ENCODE measurements at regions not wholly inside any gene's neighbourhood (a gene's known extent, or its start where the extent isn't known, plus 50 kb on each side); places are given as distances from the start of the nearest gene placed in this dataset.

- Histone ChIP-seq H3K9me3 (ENCODE audit: control insufficient read depth in 5 of 5, low read length in 5 of 5) (no peaks in the 10 kb centered on the region), H3K27me3 (ENCODE audit: control insufficient read depth in 5 of 5, insufficient read depth in 4 of 5, low read length in 5 of 5) (no peaks in the 10 kb centered on the region), H3K27ac (ENCODE audit: low read depth, low read length) (no peak overlapping the region), H3K9ac (ENCODE audit: low read length in 5 of 5) (no peak overlapping the region), H3K4me3 (ENCODE audit: low read depth in 1 of 5, low read length in 5 of 5) (no peak overlapping the region), H3K4me1 (ENCODE audit: control insufficient read depth in 5 of 5, insufficient read depth in 5 of 5, low read length in 5 of 5) (no peaks in the 10 kb centered on the region), H3K36me3 (ENCODE audit: control insufficient read depth in 5 of 5, insufficient read depth in 5 of 5, low read length in 5 of 5) (no peaks in the 10 kb centered on the region)
These were observed 290.2 kb downstream of the BTBD3 start for GRCh38 chr20:12207875-12208274.

DNA sequence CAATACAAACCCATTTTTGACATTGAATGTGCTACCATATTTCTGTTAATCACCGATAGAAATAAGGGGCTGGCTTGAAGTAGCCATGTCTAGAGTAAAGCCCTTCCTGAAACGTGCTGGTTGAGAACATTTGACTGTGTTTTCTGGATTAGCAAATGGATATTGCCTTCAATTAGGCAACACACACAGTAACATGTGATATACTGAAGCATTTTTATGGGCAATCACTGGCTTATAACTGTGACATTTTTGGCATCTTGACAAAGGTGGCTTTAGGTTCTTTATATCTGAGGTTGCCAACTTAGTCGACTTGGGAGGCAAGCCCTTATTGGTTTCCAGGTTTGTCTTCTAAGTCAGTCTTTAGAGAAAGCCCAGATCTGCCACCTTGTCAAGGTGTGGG, 292.9 kb downstream of the BTBD3 start:
- Histone ChIP-seq H3K9ac (ENCODE audit: low read length in 5 of 5) (no peak overlapping the region), H3K27me3 (ENCODE audit: control insufficient read depth in 5 of 5, insufficient read depth in 4 of 5, low read length in 5 of 5) (no peaks in the 10 kb centered on the region), H3K36me3 (ENCODE audit: control insufficient read depth in 5 of 5, insufficient read depth in 5 of 5, low read length in 5 of 5) (no peaks in the 10 kb centered on the region), H3K4me3 (ENCODE audit: low read depth in 1 of 5, low read length in 5 of 5) (no peak overlapping the region), H3K4me1 (ENCODE audit: control insufficient read depth in 5 of 5, insufficient read depth in 5 of 5, low read length in 5 of 5) (no peaks in the 10 kb centered on the region), H3K9me3 (ENCODE audit: control insufficient read depth in 5 of 5, low read length in 5 of 5) (no peaks in the 10 kb centered on the region), H3K27ac (ENCODE audit: low read depth, low read length) (no peak overlapping the region)

- Histone ChIP-seq H3K27ac (ENCODE audit: low read depth, low read length) (no peak overlapping the region), H3K4me3 (ENCODE audit: low read depth in 1 of 5, low read length in 5 of 5) (no peak overlapping the region), H3K27me3 (ENCODE audit: control insufficient read depth in 5 of 5, insufficient read depth in 4 of 5, low read length in 5 of 5) (no peaks in the 10 kb centered on the region), H3K36me3 (ENCODE audit: control insufficient read depth in 5 of 5, insufficient read depth in 5 of 5, low read length in 5 of 5) (no peaks in the 10 kb centered on the region), H3K9me3 (ENCODE audit: control insufficient read depth in 5 of 5, low read length in 5 of 5) (no peaks in the 10 kb centered on the region), H3K4me1 (ENCODE audit: control insufficient read depth in 5 of 5, insufficient read depth in 5 of 5, low read length in 5 of 5) (no peaks in the 10 kb centered on the region), H3K9ac (ENCODE audit: low read length in 5 of 5) (no peak overlapping the region)
These were observed 293.7 kb downstream of the BTBD3 start for GRCh38 chr20:12211361-12211760.

GRCh38 chr20:12217382-12217781, 299.7 kb downstream of the BTBD3 start:
- H3K4me3 ChIP-seq (ENCODE audit: low read depth in 1 of 5, low read length in 5 of 5) = no peak overlapping the region
- H3K4me1 ChIP-seq (ENCODE audit: control insufficient read depth in 5 of 5, insufficient read depth in 5 of 5, low read length in 5 of 5) = no peaks in the 10 kb centered on the region
- no peaks in the 10 kb centered on the region for H3K9me3 ChIP-seq (ENCODE audit: control insufficient read depth in 5 of 5, low read length in 5 of 5)
- H3K27ac ChIP-seq (ENCODE audit: low read depth, low read length) = no peak overlapping the region
- H3K36me3 ChIP-seq (ENCODE audit: control insufficient read depth in 5 of 5, insufficient read depth in 5 of 5, low read length in 5 of 5) = no peaks in the 10 kb centered on the region
- H3K27me3 ChIP-seq (ENCODE audit: control insufficient read depth in 5 of 5, insufficient read depth in 4 of 5, low read length in 5 of 5) = no peaks in the 10 kb centered on the region
- H3K9ac ChIP-seq (ENCODE audit: low read length in 5 of 5) = no peak overlapping the region

- no peak overlapping the region for H3K4me3 ChIP-seq (ENCODE audit: low read depth in 1 of 5, low read length in 5 of 5)
- H3K27me3 ChIP-seq (ENCODE audit: control insufficient read depth in 5 of 5, insufficient read depth in 4 of 5, low read length in 5 of 5) = no peaks in the 10 kb centered on the region
- H3K4me1 ChIP-seq (ENCODE audit: control insufficient read depth in 5 of 5, insufficient read depth in 5 of 5, low read length in 5 of 5) = no peaks in the 10 kb centered on the region
- no peak overlapping the region for H3K27ac ChIP-seq (ENCODE audit: low read depth, low read length)
- H3K9ac ChIP-seq (ENCODE audit: low read length in 5 of 5) = no peak overlapping the region
- H3K9me3 ChIP-seq (ENCODE audit: control insufficient read depth in 5 of 5, low read length in 5 of 5) = no peaks in the 10 kb centered on the region
- H3K36me3 ChIP-seq (ENCODE audit: control insufficient read depth in 5 of 5, insufficient read depth in 5 of 5, low read length in 5 of 5) = no peaks in the 10 kb centered on the region
These were observed 302.1 kb downstream of the BTBD3 start for GRCh38 chr20:12219798-12220197.

DNA sequence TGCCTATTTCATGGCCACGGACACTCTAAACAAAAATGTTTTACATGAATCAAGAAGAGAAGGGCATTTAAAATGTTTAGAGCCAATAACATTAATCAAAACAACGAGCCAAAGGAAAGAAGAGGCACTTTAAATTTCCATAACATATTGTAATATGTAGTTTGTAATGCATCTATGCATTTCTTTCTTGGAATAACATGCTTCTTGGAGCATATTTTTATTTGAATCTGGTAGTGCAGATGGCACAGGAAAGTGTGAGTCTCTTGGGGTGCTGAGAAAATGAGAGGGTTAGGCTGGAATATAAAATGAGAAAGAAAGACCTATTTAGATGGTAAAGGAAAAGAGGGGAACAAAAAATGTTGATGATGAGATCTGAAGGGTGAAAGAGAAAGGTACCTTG, 305.4 kb downstream of the BTBD3 start:
- Histone ChIP-seq H3K27me3 (ENCODE audit: control insufficient read depth in 5 of 5, insufficient read depth in 4 of 5, low read length in 5 of 5) (no peaks in the 10 kb centered on the region), H3K4me1 (ENCODE audit: control insufficient read depth in 5 of 5, insufficient read depth in 5 of 5, low read length in 5 of 5) (no peaks in the 10 kb centered on the region), H3K27ac (ENCODE audit: low read depth, low read length) (no peak overlapping the region), H3K9ac (ENCODE audit: low read length in 5 of 5) (no peak overlapping the region), H3K36me3 (ENCODE audit: control insufficient read depth in 5 of 5, insufficient read depth in 5 of 5, low read length in 5 of 5) (no peaks in the 10 kb centered on the region), H3K4me3 (ENCODE audit: low read depth in 1 of 5, low read length in 5 of 5) (no peak overlapping the region), H3K9me3 (ENCODE audit: control insufficient read depth in 5 of 5, low read length in 5 of 5) (no peaks in the 10 kb centered on the region)

DNA sequence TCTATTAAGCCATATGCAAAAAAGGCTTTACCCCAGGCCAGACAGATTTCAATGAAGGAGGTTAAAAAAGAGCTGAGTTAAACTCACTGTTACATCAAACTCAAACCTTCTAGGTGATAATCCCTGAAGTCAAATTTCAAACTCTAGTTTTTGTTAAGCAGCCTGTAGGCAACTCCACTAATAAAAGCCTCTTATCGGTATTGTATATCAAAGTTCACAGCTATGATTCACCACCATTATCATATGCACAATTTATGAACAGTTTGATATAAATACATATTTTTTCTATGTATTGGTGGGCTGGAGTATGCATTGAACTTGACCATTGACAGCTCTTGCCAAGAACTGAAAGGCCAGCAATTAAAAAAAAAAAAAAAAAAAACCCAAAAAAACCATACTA, 308.2 kb downstream of the BTBD3 start:
- H3K4me3 ChIP-seq (ENCODE audit: low read depth in 1 of 5, low read length in 5 of 5) = no peak overlapping the region
- H3K9me3 ChIP-seq (ENCODE audit: control insufficient read depth in 5 of 5, low read length in 5 of 5) = no peaks in the 10 kb centered on the region
- no peak overlapping the region for H3K27ac ChIP-seq (ENCODE audit: low read depth, low read length)
- no peaks in the 10 kb centered on the region for H3K36me3 ChIP-seq (ENCODE audit: control insufficient read depth in 5 of 5, insufficient read depth in 5 of 5, low read length in 5 of 5)
- no peaks in the 10 kb centered on the region for H3K4me1 ChIP-seq (ENCODE audit: control insufficient read depth in 5 of 5, insufficient read depth in 5 of 5, low read length in 5 of 5)
- H3K9ac ChIP-seq (ENCODE audit: low read length in 5 of 5) = no peak overlapping the region
- no peaks in the 10 kb centered on the region for H3K27me3 ChIP-seq (ENCODE audit: control insufficient read depth in 5 of 5, insufficient read depth in 4 of 5, low read length in 5 of 5)

DNA sequence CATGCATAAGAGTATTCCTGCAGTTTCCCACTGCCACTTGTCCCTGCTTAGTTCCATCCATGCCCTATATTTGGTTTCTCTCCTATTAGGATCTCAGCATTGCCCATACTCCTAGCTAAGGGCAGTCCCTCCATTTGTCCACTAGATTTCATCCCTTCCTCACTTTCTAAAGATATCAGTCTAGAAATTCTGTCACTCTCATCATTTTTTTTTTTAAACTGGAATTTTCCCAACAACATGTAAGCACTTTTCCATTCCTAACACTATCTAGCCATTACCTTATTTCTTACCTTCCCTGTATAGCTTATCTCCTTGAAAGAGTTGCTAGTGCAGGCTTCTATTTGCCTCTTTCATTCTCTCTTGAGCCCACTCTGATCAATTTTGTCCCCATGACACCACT, 312.2 kb downstream of the BTBD3 start:
- H3K4me3 ChIP-seq (ENCODE audit: low read depth in 1 of 5, low read length in 5 of 5) = no peak overlapping the region
- H3K27ac ChIP-seq (ENCODE audit: low read depth, low read length) = no peak overlapping the region

GRCh38 chr20:12237772-12238171, 320.1 kb downstream of the BTBD3 start:
- no peaks in the 10 kb centered on the region for H3K27me3 ChIP-seq (ENCODE audit: control insufficient read depth in 5 of 5, insufficient read depth in 4 of 5, low read length in 5 of 5)
- H3K27ac ChIP-seq (ENCODE audit: low read depth, low read length) = no peak overlapping the region
- H3K9ac ChIP-seq (ENCODE audit: low read length in 5 of 5) = no peak overlapping the region
- no peak overlapping the region for H3K4me3 ChIP-seq (ENCODE audit: low read depth in 1 of 5, low read length in 5 of 5)
- H3K9me3 ChIP-seq (ENCODE audit: control insufficient read depth in 5 of 5, low read length in 5 of 5) = no peaks in the 10 kb centered on the region
- no peaks in the 10 kb centered on the region for H3K36me3 ChIP-seq (ENCODE audit: control insufficient read depth in 5 of 5, insufficient read depth in 5 of 5, low read length in 5 of 5)
- no peaks in the 10 kb centered on the region for H3K4me1 ChIP-seq (ENCODE audit: control insufficient read depth in 5 of 5, insufficient read depth in 5 of 5, low read length in 5 of 5)

More for the DNA sequence above, 312.2 kb downstream of the BTBD3 start:
- Histone ChIP-seq H3K9ac (ENCODE audit: low read length in 5 of 5) (no peak overlapping the region), H3K36me3 (ENCODE audit: control insufficient read depth in 5 of 5, insufficient read depth in 5 of 5, low read length in 5 of 5) (no peaks in the 10 kb centered on the region), H3K9me3 (ENCODE audit: control insufficient read depth in 5 of 5, low read length in 5 of 5) (no peaks in the 10 kb centered on the region), H3K4me1 (ENCODE audit: control insufficient read depth in 5 of 5, insufficient read depth in 5 of 5, low read length in 5 of 5) (no peaks in the 10 kb centered on the region), H3K27me3 (ENCODE audit: control insufficient read depth in 5 of 5, insufficient read depth in 4 of 5, low read length in 5 of 5) (no peaks in the 10 kb centered on the region)

DNA sequence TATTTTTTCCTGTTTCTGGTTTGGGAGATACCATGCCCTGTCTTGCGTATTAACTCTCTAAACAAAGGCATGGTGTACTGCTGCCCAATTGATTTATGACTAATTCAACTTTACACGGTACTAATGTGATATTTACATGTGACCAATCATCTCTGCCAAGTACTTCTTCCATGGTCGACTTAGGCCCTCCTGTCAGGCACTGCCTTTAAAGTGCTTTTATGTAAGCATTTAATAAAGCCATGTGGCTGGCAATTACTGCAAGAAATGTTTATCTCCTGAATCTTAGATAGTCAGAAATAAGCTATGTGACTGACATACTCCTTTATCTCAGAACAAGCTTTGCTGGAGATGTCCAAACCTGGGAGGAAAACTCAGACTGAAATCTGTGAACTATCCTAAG, 323.4 kb downstream of the BTBD3 start:
- no peaks in the 10 kb centered on the region for H3K4me1 ChIP-seq (ENCODE audit: control insufficient read depth in 5 of 5, insufficient read depth in 5 of 5, low read length in 5 of 5)
- peaks cover 0 to 2% (median 0%) of the 10 kb centered on the region in 5 donors for H3K9me3 ChIP-seq (ENCODE audit: control insufficient read depth in 5 of 5, low read length in 5 of 5)
- no peaks in the 10 kb centered on the region for H3K36me3 ChIP-seq (ENCODE audit: control insufficient read depth in 5 of 5, insufficient read depth in 5 of 5, low read length in 5 of 5)
- H3K4me3 ChIP-seq (ENCODE audit: low read depth in 1 of 5, low read length in 5 of 5) = no peak overlapping the region
- no peaks in the 10 kb centered on the region for H3K27me3 ChIP-seq (ENCODE audit: control insufficient read depth in 5 of 5, insufficient read depth in 4 of 5, low read length in 5 of 5)
- H3K9ac ChIP-seq (ENCODE audit: low read length in 5 of 5) = no peak overlapping the region
- no peak overlapping the region for H3K27ac ChIP-seq (ENCODE audit: low read depth, low read length)

DNA sequence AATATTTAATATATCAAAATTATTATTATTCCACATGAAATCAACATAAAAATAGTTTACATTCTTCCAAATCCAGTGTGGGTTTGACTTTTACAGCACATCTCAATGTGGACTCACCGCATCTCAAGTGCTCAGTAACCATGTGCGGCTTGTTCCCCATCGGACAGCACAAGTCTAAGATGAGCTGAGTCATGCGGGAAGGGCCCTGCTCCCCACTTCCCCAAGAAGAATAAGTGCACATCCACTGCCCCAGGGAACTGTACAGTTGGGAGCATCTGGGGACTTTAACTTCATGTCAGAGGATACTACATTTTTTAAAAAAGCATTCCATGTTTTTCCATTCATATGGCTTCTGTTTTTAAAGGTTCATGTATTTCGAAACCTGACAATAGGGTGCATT, 325.6 kb downstream of the BTBD3 start:
- Histone ChIP-seq H3K4me3 (ENCODE audit: low read depth in 1 of 5, low read length in 5 of 5) (no peak overlapping the region), H3K27ac (ENCODE audit: low read depth, low read length) (no peak overlapping the region), H3K36me3 (ENCODE audit: control insufficient read depth in 5 of 5, insufficient read depth in 5 of 5, low read length in 5 of 5) (no peaks in the 10 kb centered on the region), H3K4me1 (ENCODE audit: control insufficient read depth in 5 of 5, insufficient read depth in 5 of 5, low read length in 5 of 5) (no peaks in the 10 kb centered on the region), H3K9me3 (ENCODE audit: control insufficient read depth in 5 of 5, low read length in 5 of 5) (peaks cover 0 to 3% (median 0%) of the 10 kb centered on the region in 5 donors), H3K9ac (ENCODE audit: low read length in 5 of 5) (no peak overlapping the region), H3K27me3 (ENCODE audit: control insufficient read depth in 5 of 5, insufficient read depth in 4 of 5, low read length in 5 of 5) (no peaks in the 10 kb centered on the region)

Measured in subcutaneous abdominal adipose tissue (tissue), 5 donors.